ENCODE measurements at regions not wholly inside any gene's neighbourhood (a gene's known extent, or its start where the extent isn't known, plus 50 kb on each side); places are given as distances from the start of the nearest gene placed in this dataset.

- Histone ChIP-seq H3K27ac (ENCODE audit: insufficient read depth, low read depth, low read length) (no peak overlapping the region), H3K27me3 (ENCODE audit: control insufficient read depth in 2 of 2, insufficient read depth in 2 of 2, low read length in 2 of 2) (no peaks in the 10 kb centered on the region), H3K9me3 (replicated peaks; ENCODE audit: control insufficient read depth, insufficient read depth, low read length) (no peaks in the 10 kb centered on the region), H3K9me1 (replicated peaks; ENCODE audit: control insufficient read depth, extremely low read depth, insufficient read depth, low read length) (no peaks in the 10 kb centered on the region), H3K36me3 (ENCODE audit: control insufficient read depth in 2 of 2, extremely low read depth in 1 of 2, insufficient read depth in 2 of 2, low read length in 2 of 2) (no peaks in the 10 kb centered on the region), H2AFZ (ENCODE audit: low read depth, low read length) (no peak overlapping the region), H4K20me1 (replicated peaks; ENCODE audit: control insufficient read depth, extremely low read depth, insufficient read depth, low read length) (no peaks in the 10 kb centered on the region), H3K9ac (replicated peaks; ENCODE audit: extremely low read depth, insufficient read depth, low read length) (no peak overlapping the region), H3K4me3 (replicated peaks in 1 of 3; ENCODE audit: insufficient read depth in 1 of 3, low read depth in 1 of 3, low read length in 3 of 3) (no peak overlapping the region), H3K4me2 (ENCODE audit: insufficient read depth, low read length) (no peak overlapping the region), H3K4me1 (ENCODE audit: control insufficient read depth, extremely low read depth, insufficient read depth, low read length) (no peaks in the 10 kb centered on the region), H3K79me2 (ENCODE audit: control insufficient read depth, insufficient read depth, low read length) (no peaks in the 10 kb centered on the region)
- no TSS peak for BruUV-seq (replicated peaks)
- no peak for TF ChIP-seq FOS (IDR thresholded peaks at IDR 0.05; ENCODE audit: borderline replicate concordance, insufficient read depth, low read length)
- no peak for TF ChIP-seq MAX (IDR thresholded peaks at IDR 0.05; ENCODE audit: insufficient read depth, insufficient read length)
- no peak for TF ChIP-seq POLR2AphosphoS5 (IDR thresholded peaks at IDR 0.05; ENCODE audit: insufficient read depth, low read depth, low read length)
- TF ChIP-seq GATA2 (IDR thresholded peaks at IDR 0.05; ENCODE audit: insufficient read depth, insufficient read length, low read depth, low read length), result no peak
- TF ChIP-seq EZH2 (IDR thresholded peaks at IDR 0.05; ENCODE audit: borderline replicate concordance, low read depth, low read length, severe bottlenecking), result no peak
- ChIA-PET CTCF (no interaction called here), POLR2A (no interaction called here)
- intact Hi-C loops (cut with micrococcal nuclease), result no loop called here
- no peak for DNase-seq (ENCODE audit: low read depth, low spot score)
- dilution Hi-C loops (cut with MboI; ENCODE audit: extremely low pct_ligation_motif_present, low sequenced_read_pairs), result no loop called here
- no peak for FAIRE-seq
Measured at GRCh38 chr18:47387864-47388263, 136.4 kb upstream of the SKOR2 start.

GRCh38 chr18:47383729-47384128 is 132.3 kb upstream of the SKOR2 start:
- no peaks in the 10 kb centered on the region for H4K20me1 ChIP-seq (replicated peaks; ENCODE audit: control insufficient read depth, extremely low read depth, insufficient read depth, low read length)
- no peaks in the 10 kb centered on the region for H3K9me3 ChIP-seq (replicated peaks; ENCODE audit: control insufficient read depth, insufficient read depth, low read length)
- no peaks in the 10 kb centered on the region for H3K27me3 ChIP-seq (ENCODE audit: control insufficient read depth in 2 of 2, insufficient read depth in 2 of 2, low read length in 2 of 2)
- H3K4me1 ChIP-seq (ENCODE audit: control insufficient read depth, extremely low read depth, insufficient read depth, low read length), result no peaks in the 10 kb centered on the region
- TF ChIP-seq POLR2A (IDR thresholded peaks at IDR 0.05; ENCODE audit: low read depth, low read length) (no peak), FOS (IDR thresholded peaks at IDR 0.05; ENCODE audit: borderline replicate concordance, insufficient read depth, low read length) (no peak), POLR2AphosphoS5 (IDR thresholded peaks at IDR 0.05; ENCODE audit: insufficient read depth, low read depth, low read length) (no peak), MYC (IDR thresholded peaks at IDR 0.05; ENCODE audit: low read depth, low read length) (no peak), JUN (IDR thresholded peaks at IDR 0.05; ENCODE audit: borderline replicate concordance, insufficient read depth, insufficient read length, low read depth) (no peak), CTCF (IDR thresholded peaks at IDR 0.05; ENCODE audit: extremely low read depth in 1 of 2, insufficient read depth in 1 of 2, low read depth in 1 of 2, low read length in 2 of 2) (no peak), MAX (IDR thresholded peaks at IDR 0.05; ENCODE audit: insufficient read depth, insufficient read length) (no peak), GATA2 (IDR thresholded peaks at IDR 0.05; ENCODE audit: insufficient read depth, insufficient read length, low read depth, low read length) (no peak), EZH2 (IDR thresholded peaks at IDR 0.05; ENCODE audit: borderline replicate concordance, low read depth, low read length, severe bottlenecking) (no peak)
- H3K79me2 ChIP-seq (ENCODE audit: control insufficient read depth, insufficient read depth, low read length), result no peaks in the 10 kb centered on the region
- ChIA-PET CTCF (no interaction called here), POLR2A (no interaction called here)
- H3K4me3 ChIP-seq (replicated peaks in 1 of 3; ENCODE audit: insufficient read depth in 1 of 3, low read depth in 1 of 3, low read length in 3 of 3), result no peak overlapping the region
- FAIRE-seq, result no peak
- no peaks in the 10 kb centered on the region for H3K9me1 ChIP-seq (replicated peaks; ENCODE audit: control insufficient read depth, extremely low read depth, insufficient read depth, low read length)
- no peak overlapping the region for H3K9ac ChIP-seq (replicated peaks; ENCODE audit: extremely low read depth, insufficient read depth, low read length)
- no peaks in the 10 kb centered on the region for H3K36me3 ChIP-seq (ENCODE audit: control insufficient read depth in 2 of 2, extremely low read depth in 1 of 2, insufficient read depth in 2 of 2, low read length in 2 of 2)
- intact Hi-C loops (cut with micrococcal nuclease), result no loop called here
- no peak overlapping the region for H3K4me2 ChIP-seq (ENCODE audit: insufficient read depth, low read length)
- no peak for DNase-seq (ENCODE audit: low read depth, low spot score)
- H3K27ac ChIP-seq (ENCODE audit: insufficient read depth, low read depth, low read length), result no peak overlapping the region
- dilution Hi-C loops (cut with MboI; ENCODE audit: extremely low pct_ligation_motif_present, low sequenced_read_pairs), result no loop called here
- H2AFZ ChIP-seq (ENCODE audit: low read depth, low read length), result no peak overlapping the region
- no TSS peak for BruUV-seq (replicated peaks)
